Sigmoid colon (tissue), 6 donors: ENCODE measurements at regions not wholly inside any gene's neighbourhood (a gene's known extent, or its start where the extent isn't known, plus 50 kb on each side); places are given as distances from the start of the nearest gene placed in this dataset.

Source experiments
- DNase-seq: peaks from one replicate; pipeline ENCODE4 v3.0.0-alpha.2; 2019
- H3K27ac ChIP-seq, 4 donors: fragments of 200-600 bp; sonication (generic); one replicate each; pipeline ENCODE4 v1.5.1; 2016 to 2019; ENCODE audit warnings: mild to moderate bottlenecking in 1 of 4
- H3K27me3 ChIP-seq, 3 donors: fragments of 200-600 bp; sonication (generic); one replicate each; pipeline ENCODE4 v1.5.1; 2019; ENCODE audit warnings: mild to moderate bottlenecking in 1 of 3
- H3K36me3 ChIP-seq, 4 donors: fragments of 200-600 bp; sonication (generic); one replicate each; pipeline ENCODE4 v1.5.1; 2016 to 2019
- H3K4me1 ChIP-seq, 4 donors: fragments of 200-600 bp; sonication (generic); one replicate each; pipeline ENCODE4 v1.5.1; 2017 to 2019
- H3K4me3 ChIP-seq, 4 donors: fragments of 200-600 bp; sonication (generic); one replicate each; pipeline ENCODE4 v1.5.1; 2017 to 2019; ENCODE audit warnings: mild to moderate bottlenecking in 2 of 4, moderate library complexity in 1 of 4
- H3K9me3 ChIP-seq, 4 donors: fragments of 200-600 bp in 3 of 4; sonication (generic) in 3 of 4; one replicate each; pipeline versions ENCODE4 v1.5.1 to v1.6.1; 2013 to 2019
- CTCF ChIP-seq, 4 experiments: fragments of 450-650 bp in 3 of 4; fragments of 200-600 bp in 1 of 4; IDR thresholded peaks; one replicate each; pipeline ENCODE4 v1.5.1; 2016 to 2019; ENCODE audit warnings: antibody characterized with exemption in 4 of 4, mild to moderate bottlenecking in 3 of 4, moderate library complexity in 2 of 4
- EP300 ChIP-seq, 4 donors: sonication (generic); formaldehyde crosslinking; IDR thresholded peaks; one replicate each; pipeline ENCODE4 v1.6.1; 2017; ENCODE audit warnings: antibody characterized with exemption in 4 of 4
- POLR2A ChIP-seq, 2 donors: fragments of 450-650 bp; IDR thresholded peaks; one replicate each; pipeline ENCODE4 v1.6.1; 2016; ENCODE audit warnings: antibody characterized with exemption in 2 of 2, mild to moderate bottlenecking in 2 of 2, moderate library complexity in 2 of 2
- POLR2AphosphoS5 ChIP-seq, 4 donors: sonication (generic); formaldehyde crosslinking; IDR thresholded peaks; one replicate each; pipeline ENCODE4 v1.6.1; 2017; ENCODE audit warnings: antibody characterized with exemption in 4 of 4
- WGBS, 2 donors: extraction: QIAGEN DNeasy Blood & Tissue Kit; methylation state at CpG; one replicate each; pipeline ENCODE4 v1.1.7; 2013; 5-methylcytosine and 5-hydroxymethylcytosine counted together
- intact Hi-C: fragments of 100-400 bp; cut with DNase I; formaldehyde crosslinking; loops from one replicate; pipeline ENCODE4 v1.15.1; 2023
- donor health status: healthy with polysubstance abuse.
- donor health status: healthy.

GRCh38 chr6:152897807-152898399, 84.9 kb downstream of the FBXO5 start:
- H3K27ac ChIP-seq: no peak overlapping the region
- TF ChIP-seq CTCF (IDR thresholded peaks at IDR 0.05) (peak in 3 of 4 experiments; percentile 25 to 66 (median 47)), POLR2AphosphoS5 (IDR thresholded peaks at IDR 0.05) (no peak)
- WGBS, 2 donors: 47 to 50% methylated on average over 16 of the region's 16 CpGs
- no peaks in the 10 kb centered on the region for H3K36me3 ChIP-seq
- no peaks in the 10 kb centered on the region for H3K4me1 ChIP-seq
- intact Hi-C loops: no loop called here
- no peak overlapping the region for H3K4me3 ChIP-seq
- H3K27me3 ChIP-seq: no peaks in the 10 kb centered on the region
- H3K9me3 ChIP-seq: no peaks in the 10 kb centered on the region
- DNase-seq: peak; percentile 64

- Histone ChIP-seq H3K9me3 (no peaks in the 10 kb centered on the region), H3K27ac (no peak overlapping the region), H3K4me3 (no peak overlapping the region), H3K27me3 (no peaks in the 10 kb centered on the region), H3K4me1 (no peaks in the 10 kb centered on the region), H3K36me3 (no peaks in the 10 kb centered on the region)
- intact Hi-C loops: no loop called here
- TF ChIP-seq POLR2A (IDR thresholded peaks at IDR 0.05) (no peak), CTCF (IDR thresholded peaks at IDR 0.05) (no peak)
- DNase-seq: no peak
Observed at GRCh38 chr6:152904678-152905077, 78.2 kb downstream of the FBXO5 start.

- Histone ChIP-seq H3K27ac (no peak overlapping the region), H3K4me1 (no peaks in the 10 kb centered on the region), H3K9me3 (no peaks in the 10 kb centered on the region), H3K27me3 (no peaks in the 10 kb centered on the region), H3K4me3 (no peak overlapping the region), H3K36me3 (no peaks in the 10 kb centered on the region)
- WGBS, 2 donors: 67% methylated on average over 2 of the region's 2 CpGs
- DNase-seq: no peak
- intact Hi-C loops: no loop called here
- no peak for TF ChIP-seq POLR2AphosphoS5 (IDR thresholded peaks at IDR 0.05)
- TF ChIP-seq EP300 (IDR thresholded peaks at IDR 0.05): no peak
- TF ChIP-seq POLR2A (IDR thresholded peaks at IDR 0.05): no peak
- TF ChIP-seq CTCF (IDR thresholded peaks at IDR 0.05): no peak
Observed at GRCh38 chr6:152905551-152906299, 77.1 kb downstream of the FBXO5 start.

- Histone ChIP-seq H3K4me1 (no peaks in the 10 kb centered on the region), H3K36me3 (no peaks in the 10 kb centered on the region), H3K4me3 (no peak overlapping the region), H3K27ac (no peak overlapping the region), H3K27me3 (no peaks in the 10 kb centered on the region), H3K9me3 (peaks cover 0 to 7% (median 0%) of the 10 kb centered on the region in 4 donors)
- no peak for DNase-seq
- TF ChIP-seq CTCF (IDR thresholded peaks at IDR 0.05) (no peak), EP300 (IDR thresholded peaks at IDR 0.05) (no peak), POLR2AphosphoS5 (IDR thresholded peaks at IDR 0.05) (no peak), POLR2A (IDR thresholded peaks at IDR 0.05) (no peak)
- WGBS, 2 donors: 67 to 82% methylated on average over 2 of the region's 2 CpGs
- intact Hi-C loops: no loop called here
Observed at GRCh38 chr6:152909241-152909640, 73.6 kb downstream of the FBXO5 start.

GRCh38 chr6:152916035-152916434, 66.8 kb downstream of the FBXO5 start:
- Histone ChIP-seq H3K4me1 (no peaks in the 10 kb centered on the region), H3K36me3 (no peaks in the 10 kb centered on the region), H3K4me3 (no peak overlapping the region), H3K27ac (no peak overlapping the region), H3K9me3 (peaks cover 0 to 9% (median 0%) of the 10 kb centered on the region in 4 donors), H3K27me3 (no peaks in the 10 kb centered on the region)
- no peak for DNase-seq
- intact Hi-C loops: no loop called here
- 67 to 74% methylated on average over 1 of the region's 1 CpG for WGBS, 2 donors
- no peak for TF ChIP-seq POLR2AphosphoS5 (IDR thresholded peaks at IDR 0.05)
- no peak for TF ChIP-seq POLR2A (IDR thresholded peaks at IDR 0.05)
- TF ChIP-seq EP300 (IDR thresholded peaks at IDR 0.05): no peak
- no peak for TF ChIP-seq CTCF (IDR thresholded peaks at IDR 0.05)
